LNCAP (cell line): ENCODE measurements at regions not wholly inside any gene's neighbourhood (a gene's known extent, or its start where the extent isn't known, plus 50 kb on each side); places are given as distances from the start of the nearest gene placed in this dataset.

Source experiments
- CTCF ChIP-seq: fragments of 450-650 bp; IDR thresholded peaks from 2 replicates; pipeline ENCODE4 v1.5.1; 2017; ENCODE audit warnings: mild to moderate bottlenecking

GRCh38 chr4:179007755-179008154, 1565.5 kb upstream of the AGA start:
- TF ChIP-seq CTCF: no peak

DNA sequence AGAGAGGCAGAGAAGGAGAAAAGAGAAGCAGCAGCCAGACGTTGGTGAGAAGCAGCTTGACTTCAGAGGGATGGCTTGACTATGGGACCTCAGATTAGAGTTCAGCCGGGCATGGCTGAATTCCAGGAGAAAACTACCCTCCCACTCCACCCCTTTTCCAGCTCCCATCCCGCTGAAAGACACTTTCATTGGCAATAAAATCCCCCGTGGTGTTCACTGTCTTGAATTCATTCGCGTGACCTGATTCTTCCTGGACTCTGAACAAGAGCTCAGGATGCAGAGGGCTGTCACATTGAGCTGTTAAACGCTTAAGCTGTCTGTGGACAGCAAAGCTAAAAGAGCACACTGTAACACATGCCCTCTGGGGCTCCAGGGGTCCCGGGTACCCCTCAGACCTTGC, 1575.3 kb upstream of the AGA start:
- TF ChIP-seq CTCF: no peak

DNA sequence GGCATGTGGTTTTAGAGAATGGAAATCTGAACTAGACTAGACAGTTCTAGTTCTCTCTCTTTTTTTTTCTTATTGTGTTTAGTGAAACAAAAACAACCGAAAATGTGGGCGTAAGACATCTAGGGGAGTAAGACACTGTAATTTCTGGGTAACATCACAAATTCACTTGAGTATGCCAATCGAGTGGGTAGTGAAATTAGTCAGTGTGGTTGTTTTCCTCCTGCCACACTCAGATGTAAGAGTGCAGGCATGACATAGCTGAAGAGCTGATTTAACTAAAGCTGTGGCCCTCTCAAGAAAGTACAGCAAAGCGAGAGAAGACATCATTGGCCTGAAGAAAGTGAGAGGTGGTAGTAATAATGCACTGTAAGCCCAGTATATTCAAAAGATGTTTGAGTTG, 1585.3 kb upstream of the AGA start:
- no peak for TF ChIP-seq CTCF

GRCh38 chr4:179028321-179028720, 1586.1 kb upstream of the AGA start:
- TF ChIP-seq CTCF: no peak

GRCh38 chr4:179029683-179030082, 1587.4 kb upstream of the AGA start:
- no peak for TF ChIP-seq CTCF

GRCh38 chr4:179040259-179040658, 1598.0 kb upstream of the AGA start:
- TF ChIP-seq CTCF: no peak

GRCh38 chr4:179048839-179049453, 1606.7 kb upstream of the AGA start:
- no peak for TF ChIP-seq CTCF

- no peak for TF ChIP-seq CTCF
Observed at GRCh38 chr4:179051206-179051605, 1609.0 kb upstream of the AGA start.
